ENCODE measurements at regions not wholly inside any gene's neighbourhood (a gene's known extent, or its start where the extent isn't known, plus 50 kb on each side); places are given as distances from the start of the nearest gene placed in this dataset.

DNA sequence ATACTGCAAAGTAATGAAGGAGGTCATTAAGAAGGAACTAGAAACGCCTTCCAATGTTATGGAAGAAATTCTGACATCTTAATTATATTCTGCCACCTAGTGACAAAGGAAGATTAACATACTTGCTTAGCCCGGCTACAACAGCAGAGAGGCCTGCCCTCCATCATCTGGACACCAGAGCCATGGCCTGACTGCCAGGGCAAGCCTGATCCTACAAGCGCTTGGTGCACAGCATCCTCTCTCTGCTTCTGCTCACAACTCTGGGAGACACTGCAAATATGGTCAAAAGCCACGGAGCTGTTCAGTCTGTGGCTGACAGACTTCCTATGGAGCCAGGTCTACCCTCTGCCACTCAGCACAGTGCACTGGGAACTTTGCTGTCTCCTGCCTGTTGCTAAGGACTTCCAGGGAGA lies 87.3 kb upstream of the SLC44A1 start:
- TF ChIP-seq, protein P1, sequence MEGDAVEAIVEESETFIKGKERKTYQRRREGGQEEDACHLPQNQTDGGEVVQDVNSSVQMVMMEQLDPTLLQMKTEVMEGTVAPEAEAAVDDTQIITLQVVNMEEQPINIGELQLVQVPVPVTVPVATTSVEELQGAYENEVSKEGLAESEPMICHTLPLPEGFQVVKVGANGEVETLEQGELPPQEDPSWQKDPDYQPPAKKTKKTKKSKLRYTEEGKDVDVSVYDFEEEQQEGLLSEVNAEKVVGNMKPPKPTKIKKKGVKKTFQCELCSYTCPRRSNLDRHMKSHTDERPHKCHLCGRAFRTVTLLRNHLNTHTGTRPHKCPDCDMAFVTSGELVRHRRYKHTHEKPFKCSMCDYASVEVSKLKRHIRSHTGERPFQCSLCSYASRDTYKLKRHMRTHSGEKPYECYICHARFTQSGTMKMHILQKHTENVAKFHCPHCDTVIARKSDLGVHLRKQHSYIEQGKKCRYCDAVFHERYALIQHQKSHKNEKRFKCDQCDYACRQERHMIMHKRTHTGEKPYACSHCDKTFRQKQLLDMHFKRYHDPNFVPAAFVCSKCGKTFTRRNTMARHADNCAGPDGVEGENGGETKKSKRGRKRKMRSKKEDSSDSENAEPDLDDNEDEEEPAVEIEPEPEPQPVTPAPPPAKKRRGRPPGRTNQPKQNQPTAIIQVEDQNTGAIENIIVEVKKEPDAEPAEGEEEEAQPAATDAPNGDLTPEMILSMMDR (IDR thresholded peaks at IDR 0.05; ENCODE audit: low read length), result peak; percentile 61
- no peak for TF ChIP-seq EZH2 (optimal IDR thresholded peaks at IDR 0.05; ENCODE audit: low read depth, low read length)
